ENCODE measurements at regions not wholly inside any gene's neighbourhood (a gene's known extent, or its start where the extent isn't known, plus 50 kb on each side); places are given as distances from the start of the nearest gene placed in this dataset.

- intact Hi-C loops (cut with DNase I): no loop called here
- no peak for DNase-seq (ENCODE audit: extremely low spot score in 2 of 2)
- Histone ChIP-seq H3K27ac (no peak overlapping the region), H3K9me3 (no peaks in the 10 kb centered on the region), H3K4me3 (no peak overlapping the region), H3K36me3 (no peaks in the 10 kb centered on the region), H3K4me1 (no peaks in the 10 kb centered on the region), H3K27me3 (no peaks in the 10 kb centered on the region)
- TF ChIP-seq CTCF (IDR thresholded peaks at IDR 0.05) (no peak), POLR2AphosphoS5 (IDR thresholded peaks at IDR 0.05; ENCODE audit: insufficient read depth in 1 of 2, low read depth in 1 of 2) (no peak), POLR2A (IDR thresholded peaks at IDR 0.05) (no peak)
Observed at GRCh38 chr13:90830782-90831181, 516.7 kb upstream of the MIR17HG start.

GRCh38 chr13:90833951-90834350 lies 513.5 kb upstream of the MIR17HG start:
- Histone ChIP-seq H3K9me3 (no peaks in the 10 kb centered on the region), H3K27ac (no peak overlapping the region), H3K4me1 (no peaks in the 10 kb centered on the region), H3K27me3 (no peaks in the 10 kb centered on the region), H3K36me3 (no peaks in the 10 kb centered on the region), H3K4me3 (no peak overlapping the region)
- TF ChIP-seq POLR2AphosphoS5 (IDR thresholded peaks at IDR 0.05; ENCODE audit: insufficient read depth in 1 of 2, low read depth in 1 of 2) (no peak), POLR2A (IDR thresholded peaks at IDR 0.05) (no peak), CTCF (IDR thresholded peaks at IDR 0.05) (no peak)
- no peak for DNase-seq (ENCODE audit: extremely low spot score in 2 of 2)
- intact Hi-C loops (cut with DNase I): no loop called here

GRCh38 chr13:90834700-90835099 lies 512.8 kb upstream of the MIR17HG start:
- TF ChIP-seq CTCF (IDR thresholded peaks at IDR 0.05) (no peak), POLR2AphosphoS5 (IDR thresholded peaks at IDR 0.05; ENCODE audit: insufficient read depth in 1 of 2, low read depth in 1 of 2) (no peak), POLR2A (IDR thresholded peaks at IDR 0.05) (no peak)
- Histone ChIP-seq H3K36me3 (no peaks in the 10 kb centered on the region), H3K4me3 (no peak overlapping the region), H3K27me3 (no peaks in the 10 kb centered on the region), H3K9me3 (no peaks in the 10 kb centered on the region), H3K27ac (no peak overlapping the region), H3K4me1 (no peaks in the 10 kb centered on the region)
- DNase-seq (ENCODE audit: extremely low spot score in 2 of 2): no peak
- intact Hi-C loops (cut with DNase I): no loop called here

GRCh38 chr13:90835826-90836225 lies 511.7 kb upstream of the MIR17HG start:
- no peak for DNase-seq (ENCODE audit: extremely low spot score in 2 of 2)
- no peaks in the 10 kb centered on the region for H3K4me1 ChIP-seq
- no peaks in the 10 kb centered on the region for H3K27me3 ChIP-seq
- no peak overlapping the region for H3K4me3 ChIP-seq
- intact Hi-C loops (cut with DNase I): no loop called here
- TF ChIP-seq POLR2AphosphoS5 (IDR thresholded peaks at IDR 0.05; ENCODE audit: insufficient read depth in 1 of 2, low read depth in 1 of 2): no peak
- TF ChIP-seq POLR2A (IDR thresholded peaks at IDR 0.05): no peak
- TF ChIP-seq CTCF (IDR thresholded peaks at IDR 0.05): no peak
- H3K27ac ChIP-seq: no peak overlapping the region
- no peaks in the 10 kb centered on the region for H3K9me3 ChIP-seq
- no peaks in the 10 kb centered on the region for H3K36me3 ChIP-seq

GRCh38 chr13:90838317-90838960 lies 509.0 kb upstream of the MIR17HG start:
- Histone ChIP-seq H3K4me3 (no peak overlapping the region), H3K36me3 (no peaks in the 10 kb centered on the region), H3K4me1 (no peaks in the 10 kb centered on the region), H3K27ac (no peak overlapping the region), H3K9me3 (no peaks in the 10 kb centered on the region), H3K27me3 (no peaks in the 10 kb centered on the region)
- no peak for DNase-seq (ENCODE audit: extremely low spot score in 2 of 2)
- intact Hi-C loops (cut with DNase I): no loop called here
- TF ChIP-seq POLR2A (IDR thresholded peaks at IDR 0.05) (no peak), POLR2AphosphoS5 (IDR thresholded peaks at IDR 0.05; ENCODE audit: insufficient read depth in 1 of 2, low read depth in 1 of 2) (no peak), CTCF (IDR thresholded peaks at IDR 0.05) (no peak)

All from vagina (tissue), 2 donors.